NOMO-1 treated with dmso at 0.1 percent for 144 hours (cell line): ENCODE measurements at regions not wholly inside any gene's neighbourhood (a gene's known extent, or its start where the extent isn't known, plus 50 kb on each side); places are given as distances from the start of the nearest gene placed in this dataset.
"Not testable (repeated sequence)": the region's sequence is repeated elsewhere in the genome, so short reads cannot be mapped to it uniquely, and the experiment has no call there.

Source experiments
- DNase-seq: peaks from one replicate; lab custom pipeline; 2025; ENCODE audit not compliant: unreplicated experiment; lab: John Stamatoyannopoulos, UW

DNA sequence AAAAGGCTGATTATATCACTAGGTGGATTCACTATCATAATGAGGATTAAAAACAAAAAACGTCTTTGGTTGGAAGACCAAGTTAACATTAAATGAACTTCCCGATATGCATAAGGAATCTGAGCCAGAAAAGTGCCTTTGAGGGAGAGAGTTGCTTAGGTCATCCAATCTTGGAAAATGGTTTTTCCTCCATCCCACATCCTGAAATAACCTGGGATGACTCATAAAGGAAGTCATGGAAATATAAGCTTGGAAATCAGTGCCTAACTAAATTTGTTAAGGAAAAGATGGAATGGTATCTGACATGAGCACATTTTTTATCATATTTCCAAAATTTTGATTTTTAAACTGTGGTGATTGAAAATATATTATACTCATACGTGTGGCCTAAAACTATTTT is 66.0 kb downstream of the KBTBD8 start:
- no peak for DNase-seq

GRCh38 chr3:67067251-67067650 is 69.1 kb downstream of the KBTBD8 start:
- DNase-seq, result no peak

- not testable (repeated sequence) for DNase-seq
Observed at GRCh38 chr3:67072640-67073039, 74.5 kb downstream of the KBTBD8 start.

- DNase-seq, result no peak
Observed at GRCh38 chr3:67073812-67074211, 75.7 kb downstream of the KBTBD8 start.

- DNase-seq, result no peak
Observed at GRCh38 chr3:67075295-67075694, 77.2 kb downstream of the KBTBD8 start.

DNA sequence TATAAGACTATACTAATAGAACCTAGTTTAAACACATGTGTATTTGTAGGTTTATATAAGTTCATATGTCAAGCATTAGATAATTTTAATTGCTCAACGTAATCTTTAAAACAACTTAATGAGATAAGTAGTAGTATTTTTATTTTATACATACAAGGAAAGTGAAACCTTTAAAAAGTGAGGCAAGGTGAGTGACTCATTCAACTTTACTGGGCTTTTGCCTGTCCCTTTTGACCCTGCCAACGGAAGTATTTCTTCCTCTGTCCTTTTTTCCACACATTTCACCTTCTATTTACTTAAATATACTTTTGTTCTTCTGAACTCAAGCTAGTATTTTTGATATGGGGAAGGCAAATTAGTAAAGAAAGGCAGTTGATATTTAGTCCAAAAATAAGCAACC is 78.5 kb downstream of the KBTBD8 start:
- no peak for DNase-seq

GRCh38 chr3:67077656-67078055 is 79.5 kb downstream of the KBTBD8 start:
- DNase-seq, result no peak

DNA sequence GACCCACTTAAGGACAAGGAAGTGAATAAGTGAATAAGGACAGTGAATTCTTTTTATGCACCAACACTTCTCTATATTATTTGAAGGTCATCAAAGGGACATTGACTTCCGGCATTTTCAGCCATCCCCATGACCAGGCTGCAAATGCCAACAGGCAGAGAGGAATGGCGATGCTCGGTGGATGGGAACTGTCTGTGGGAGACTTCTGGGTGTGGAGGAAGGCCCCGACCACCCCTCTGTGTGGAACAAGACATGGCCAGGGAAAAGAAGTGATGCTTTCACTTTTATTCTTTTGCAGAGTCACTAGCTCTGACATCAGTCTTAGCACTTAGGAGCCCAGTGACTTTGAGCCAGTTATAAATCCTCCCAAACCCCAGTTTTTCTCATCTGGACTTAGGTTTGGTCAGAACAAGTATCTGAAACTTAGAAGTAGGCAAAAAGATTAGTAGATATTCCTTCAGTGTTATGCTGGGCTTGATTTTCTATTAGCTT is 84.5 kb downstream of the KBTBD8 start:
- DNase-seq, result no peak

- DNase-seq, result no peak
Observed at GRCh38 chr3:67083277-67083676, 85.2 kb downstream of the KBTBD8 start.

GRCh38 chr3:67087788-67088187 is 89.7 kb downstream of the KBTBD8 start:
- DNase-seq, result no peak

DNA sequence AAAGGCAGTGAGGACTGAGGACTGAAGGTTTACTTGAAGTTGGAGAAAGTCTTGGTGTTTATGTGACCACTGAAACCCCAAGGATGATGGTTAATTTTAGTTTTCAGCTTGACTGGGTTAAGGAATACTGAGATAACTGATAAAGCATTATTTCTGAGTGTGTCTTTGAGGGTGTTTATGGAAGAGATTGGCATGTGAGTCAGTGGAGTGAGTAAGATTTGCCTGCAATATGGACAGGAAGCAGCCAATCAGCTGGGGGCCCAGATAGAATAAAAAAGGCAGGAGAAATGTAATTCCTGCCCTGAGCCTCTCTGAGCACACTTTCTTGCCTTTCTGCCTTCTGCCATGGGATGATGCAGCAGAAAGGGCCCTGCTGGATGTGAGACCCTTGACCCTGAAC is 92.4 kb downstream of the KBTBD8 start:
- DNase-seq, result no peak

DNA sequence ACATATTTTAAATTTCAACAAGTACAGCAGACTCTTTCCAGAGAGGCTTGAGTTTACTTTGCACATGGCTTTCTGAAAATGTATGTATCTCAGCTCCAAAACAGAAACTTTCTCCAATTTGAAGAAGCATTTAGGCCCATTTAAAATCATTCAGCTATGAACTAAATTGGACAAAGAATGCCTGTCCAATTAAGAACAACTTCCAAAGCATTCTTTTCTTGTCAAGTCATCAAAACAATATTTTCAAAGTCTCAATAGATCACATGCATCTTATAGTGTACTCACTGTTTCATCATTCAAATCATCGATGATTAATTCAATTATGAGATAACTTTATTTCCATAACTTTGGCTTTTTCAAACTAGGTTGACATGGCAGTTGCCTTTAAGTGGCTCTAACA is 95.2 kb downstream of the KBTBD8 start:
- DNase-seq, result no peak

GRCh38 chr3:67094167-67094566 is 96.1 kb downstream of the KBTBD8 start:
- DNase-seq, result peak; percentile 13

GRCh38 chr3:67094774-67095173 is 96.7 kb downstream of the KBTBD8 start:
- DNase-seq, result no peak

- DNase-seq, result no peak
Observed at GRCh38 chr3:67104388-67104787, 106.3 kb downstream of the KBTBD8 start.

- no peak for DNase-seq
Observed at GRCh38 chr3:67106874-67107273, 108.8 kb downstream of the KBTBD8 start.

DNA sequence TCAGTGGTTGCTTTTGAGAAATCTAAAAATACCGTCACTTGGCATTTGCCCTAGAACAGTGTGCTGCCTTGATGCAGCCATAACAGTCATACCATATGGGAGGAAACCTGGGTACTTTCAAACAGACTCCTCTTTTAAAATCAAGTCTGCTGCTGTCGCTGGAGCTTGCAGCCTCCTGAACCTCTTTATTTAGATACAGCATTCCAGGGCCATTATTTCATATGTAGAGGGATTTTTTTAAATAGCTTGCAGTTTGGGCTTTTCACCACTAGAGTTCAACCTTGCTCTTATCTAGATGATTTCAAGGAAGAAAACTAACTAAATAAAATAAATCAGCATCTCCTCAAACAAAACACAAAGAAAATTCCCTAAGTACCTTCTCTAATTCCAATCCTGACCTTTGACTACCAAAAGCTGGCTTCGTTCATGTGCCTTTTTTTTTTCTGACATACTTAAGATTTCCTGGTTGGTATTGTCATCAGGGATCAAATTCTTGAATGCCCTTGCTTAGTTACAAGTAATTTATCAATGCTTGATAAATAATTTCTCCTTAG is 111.6 kb downstream of the KBTBD8 start:
- DNase-seq, result no peak

GRCh38 chr3:67113802-67114407 is 115.8 kb downstream of the KBTBD8 start:
- DNase-seq, result peak; percentile 48

DNA sequence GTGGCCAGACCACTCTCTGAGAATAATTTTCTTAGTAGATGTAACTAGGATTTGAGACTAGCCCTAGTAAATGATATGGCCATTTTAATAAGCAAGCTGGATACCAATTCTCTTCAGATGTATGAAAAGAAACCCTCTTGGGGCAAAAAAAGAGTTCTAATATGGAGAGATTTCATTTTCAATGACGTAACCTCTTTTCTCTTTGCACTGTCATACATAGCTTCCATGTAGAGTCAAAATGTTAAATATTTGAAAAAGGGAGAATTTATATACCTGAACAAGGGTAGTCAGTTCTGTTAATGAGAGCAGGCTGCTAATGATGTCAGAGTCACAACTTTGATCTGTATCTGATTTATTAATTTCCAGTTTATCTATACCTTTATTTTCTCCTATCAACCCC is 120.0 kb downstream of the KBTBD8 start:
- no peak for DNase-seq

- DNase-seq, result no peak
Observed at GRCh38 chr3:67118635-67119034, 120.5 kb downstream of the KBTBD8 start.

DNA sequence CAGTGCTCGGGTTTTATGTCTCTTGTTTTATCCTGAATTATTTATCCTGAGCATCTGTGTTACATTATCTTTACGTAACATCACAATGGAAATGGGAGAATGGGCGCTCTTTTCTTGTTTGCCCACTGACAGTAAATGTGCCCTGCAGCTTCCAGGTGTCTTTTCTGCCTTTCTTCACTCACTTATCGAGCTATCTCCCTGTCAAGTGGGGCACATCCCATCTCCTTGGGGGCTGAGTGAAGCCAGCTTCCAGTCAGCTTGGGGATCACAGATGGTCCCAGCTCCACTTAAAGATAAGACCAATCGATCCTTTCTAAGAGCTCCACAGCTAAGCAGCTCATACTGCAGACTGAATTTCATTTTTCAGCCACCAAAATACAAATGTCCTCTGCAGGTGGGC is 125.8 kb downstream of the KBTBD8 start:
- DNase-seq, result no peak

- no peak for DNase-seq
Observed at GRCh38 chr3:67127254-67127653, 129.1 kb downstream of the KBTBD8 start.

DNA sequence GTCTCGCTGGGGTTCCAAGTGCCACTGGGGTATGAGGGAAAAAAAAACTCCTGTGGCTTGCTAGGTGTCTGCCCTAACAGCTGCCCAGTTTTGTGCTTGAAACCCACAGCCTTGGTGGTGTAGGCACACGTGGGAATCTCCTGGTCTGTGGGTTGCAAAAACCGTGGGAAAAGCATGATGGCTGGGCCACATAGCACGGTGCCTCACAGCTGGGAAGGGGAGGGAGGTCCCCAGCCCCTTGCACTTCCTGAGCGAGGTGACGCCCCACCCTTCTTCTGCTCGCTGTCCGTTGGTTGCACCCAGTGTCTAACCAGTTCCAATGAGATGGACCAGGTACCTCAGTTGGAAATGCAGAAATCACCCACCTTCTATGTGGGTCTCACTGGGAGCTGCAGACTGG is 144.3 kb downstream of the KBTBD8 start:
- DNase-seq, result no peak
